ENCODE measurements at regions not wholly inside any gene's neighbourhood (a gene's known extent, or its start where the extent isn't known, plus 50 kb on each side); places are given as distances from the start of the nearest gene placed in this dataset.

DNA sequence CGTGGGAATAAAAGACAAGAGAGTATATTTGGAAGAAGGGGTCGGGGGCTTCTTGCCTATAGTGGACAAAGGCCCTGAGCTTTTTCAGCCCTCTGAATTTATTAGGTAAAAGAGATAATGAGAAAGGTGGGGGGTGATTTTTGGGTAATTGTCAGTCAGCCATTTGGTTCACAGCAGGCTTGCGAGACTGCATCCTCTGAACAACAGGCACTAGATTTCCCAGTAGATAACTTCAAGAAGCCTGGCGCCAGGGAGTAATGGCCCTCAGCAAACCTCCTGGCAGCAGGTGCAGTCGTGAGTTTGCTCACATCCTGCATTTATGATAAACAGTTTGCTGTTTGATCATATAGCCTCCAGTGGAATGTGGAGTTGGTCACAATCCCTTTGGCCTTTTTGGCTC is 609.0 kb downstream of the DHX35 start:
- Histone ChIP-seq H2BK120ac (ENCODE audit: low read depth, low read length) (no peak overlapping the region), H2AK5ac (ENCODE audit: low read depth, low read length) (no peak overlapping the region), H3K27me3 (ENCODE audit: control insufficient read depth in 3 of 3, insufficient read depth in 3 of 3, low read depth in 1 of 3, low read length in 3 of 3) (no peaks in the 10 kb centered on the region), H4K91ac (ENCODE audit: low read depth, low read length, poor library complexity) (no peak overlapping the region), H3K9ac (ENCODE audit: low read depth, low read length, poor library complexity) (no peak overlapping the region), H2BK5ac (ENCODE audit: low read length) (no peak overlapping the region), H2AFZ (ENCODE audit: low read length) (no peak overlapping the region), H3K23ac (ENCODE audit: low read depth, low read length, poor library complexity) (no peak overlapping the region), H3K4ac (ENCODE audit: low read length) (no peak overlapping the region), H3K9me3 (replicated peaks in 1 of 2; ENCODE audit: control insufficient read depth in 2 of 2, insufficient read depth in 1 of 2, low read depth in 1 of 2, low read length in 2 of 2) (no peaks in the 10 kb centered on the region), H3K36me3 (replicated peaks in 1 of 2; ENCODE audit: control insufficient read depth in 2 of 2, insufficient read depth in 2 of 2, low read length in 2 of 2) (no peaks in the 10 kb centered on the region), H3K4me3 (ENCODE audit: low read length in 2 of 2) (no peak overlapping the region), H3K14ac (ENCODE audit: low read length) (no peak overlapping the region), H3K18ac (ENCODE audit: low read length) (no peak overlapping the region), H4K8ac (ENCODE audit: low read depth, low read length) (no peak overlapping the region), H3K79me1 (ENCODE audit: low read depth, low read length) (no peaks in the 10 kb centered on the region), H2BK15ac (ENCODE audit: low read length) (no peak overlapping the region), H2BK12ac (ENCODE audit: low read length) (no peak overlapping the region), H3K4me1 (ENCODE audit: control insufficient read depth in 2 of 2, insufficient read depth in 1 of 2, low read depth in 1 of 2, low read length in 2 of 2) (no peaks in the 10 kb centered on the region), H3K4me2 (ENCODE audit: insufficient read depth, low read length, poor library complexity, severe bottlenecking) (no peak overlapping the region), H3K27ac (replicated peaks; ENCODE audit: low read length) (no peak overlapping the region)
- no peak for DNase-seq (ENCODE audit: low spot score)
- WGBS, 2 donors (ENCODE audit: extremely low coverage in 2 of 2, insufficient read length in 2 of 2, insufficient replicate concordance in 1 of 2) = no CpG with 5 or more reads among the region's 5 CpGs

DNA sequence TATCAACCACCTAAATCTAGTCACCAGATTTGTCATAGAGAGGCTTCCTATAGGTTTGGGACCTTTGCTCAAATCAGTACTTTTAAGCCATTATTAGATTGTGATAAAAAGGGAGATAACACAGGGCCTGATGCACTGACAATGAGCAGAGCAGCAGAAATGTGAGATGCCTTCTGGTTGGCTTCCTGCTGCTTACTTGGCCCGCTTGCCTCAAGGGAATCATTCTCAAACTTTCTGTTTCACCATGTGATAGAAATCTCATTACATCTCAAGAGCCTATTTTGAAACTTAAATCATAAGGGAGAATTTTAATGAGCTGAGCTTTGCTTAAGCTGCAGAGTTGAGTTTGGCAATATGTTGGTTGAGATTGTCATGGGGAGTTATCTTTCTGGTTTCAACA is 606.0 kb downstream of the DHX35 start:
- Histone ChIP-seq H3K4me1 (ENCODE audit: control insufficient read depth in 2 of 2, insufficient read depth in 1 of 2, low read depth in 1 of 2, low read length in 2 of 2) (no peaks in the 10 kb centered on the region), H2BK5ac (ENCODE audit: low read length) (no peak overlapping the region), H3K27ac (replicated peaks; ENCODE audit: low read length) (no peak overlapping the region), H3K4ac (ENCODE audit: low read length) (no peak overlapping the region), H3K18ac (ENCODE audit: low read length) (no peak overlapping the region), H3K9me3 (replicated peaks in 1 of 2; ENCODE audit: control insufficient read depth in 2 of 2, insufficient read depth in 1 of 2, low read depth in 1 of 2, low read length in 2 of 2) (no peaks in the 10 kb centered on the region), H2BK15ac (ENCODE audit: low read length) (no peak overlapping the region), H3K14ac (ENCODE audit: low read length) (no peak overlapping the region), H3K36me3 (replicated peaks in 1 of 2; ENCODE audit: control insufficient read depth in 2 of 2, insufficient read depth in 2 of 2, low read length in 2 of 2) (no peaks in the 10 kb centered on the region), H4K8ac (ENCODE audit: low read depth, low read length) (no peak overlapping the region), H2BK120ac (ENCODE audit: low read depth, low read length) (no peak overlapping the region), H3K4me3 (ENCODE audit: low read length in 2 of 2) (no peak overlapping the region), H3K4me2 (ENCODE audit: insufficient read depth, low read length, poor library complexity, severe bottlenecking) (no peak overlapping the region), H3K9ac (ENCODE audit: low read depth, low read length, poor library complexity) (no peak overlapping the region), H2AFZ (ENCODE audit: low read length) (no peak overlapping the region), H3K23ac (ENCODE audit: low read depth, low read length, poor library complexity) (no peak overlapping the region), H2AK5ac (ENCODE audit: low read depth, low read length) (no peak overlapping the region), H3K79me1 (ENCODE audit: low read depth, low read length) (no peaks in the 10 kb centered on the region), H4K91ac (ENCODE audit: low read depth, low read length, poor library complexity) (no peak overlapping the region), H3K27me3 (ENCODE audit: control insufficient read depth in 3 of 3, insufficient read depth in 3 of 3, low read depth in 1 of 3, low read length in 3 of 3) (no peaks in the 10 kb centered on the region), H2BK12ac (ENCODE audit: low read length) (no peak overlapping the region)
- DNase-seq (ENCODE audit: low spot score) = no peak
- no CpG with 5 or more reads among the region's 1 CpG for WGBS, 2 donors (ENCODE audit: extremely low coverage in 2 of 2, insufficient read length in 2 of 2, insufficient replicate concordance in 1 of 2)

DNA sequence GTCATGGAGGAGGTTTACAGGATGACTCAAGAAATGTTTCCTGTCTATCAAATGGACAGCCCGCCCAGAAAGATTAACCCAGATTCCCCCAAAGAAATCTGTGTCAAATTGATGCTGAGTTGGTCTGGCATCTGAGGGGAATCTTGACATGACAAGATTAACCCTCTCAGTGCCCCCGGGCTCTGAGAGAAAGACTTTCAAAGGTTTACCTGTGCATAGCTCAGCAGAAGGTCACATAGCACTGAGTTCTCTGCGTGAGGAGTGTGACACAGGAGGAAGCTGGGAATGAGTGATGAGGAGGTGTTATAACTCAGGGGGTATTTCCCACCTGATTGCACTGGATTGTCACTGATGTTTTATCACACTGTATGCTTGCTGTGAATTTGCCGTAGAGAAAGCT is 601.2 kb downstream of the DHX35 start:
- Histone ChIP-seq H3K79me1 (ENCODE audit: low read depth, low read length) (no peaks in the 10 kb centered on the region), H3K9me3 (replicated peaks in 1 of 2; ENCODE audit: control insufficient read depth in 2 of 2, insufficient read depth in 1 of 2, low read depth in 1 of 2, low read length in 2 of 2) (no peaks in the 10 kb centered on the region), H3K36me3 (replicated peaks in 1 of 2; ENCODE audit: control insufficient read depth in 2 of 2, insufficient read depth in 2 of 2, low read length in 2 of 2) (no peaks in the 10 kb centered on the region), H3K4me3 (ENCODE audit: low read length in 2 of 2) (no peak overlapping the region), H3K23ac (ENCODE audit: low read depth, low read length, poor library complexity) (no peak overlapping the region), H2BK12ac (ENCODE audit: low read length) (no peak overlapping the region), H3K4ac (ENCODE audit: low read length) (no peak overlapping the region), H3K27ac (replicated peaks; ENCODE audit: low read length) (no peak overlapping the region), H2AFZ (ENCODE audit: low read length) (no peak overlapping the region), H2BK5ac (ENCODE audit: low read length) (no peak overlapping the region), H2BK15ac (ENCODE audit: low read length) (no peak overlapping the region), H3K27me3 (ENCODE audit: control insufficient read depth in 3 of 3, insufficient read depth in 3 of 3, low read depth in 1 of 3, low read length in 3 of 3) (no peaks in the 10 kb centered on the region), H3K4me2 (ENCODE audit: insufficient read depth, low read length, poor library complexity, severe bottlenecking) (no peak overlapping the region), H3K14ac (ENCODE audit: low read length) (no peak overlapping the region), H2BK120ac (ENCODE audit: low read depth, low read length) (no peak overlapping the region), H2AK5ac (ENCODE audit: low read depth, low read length) (no peak overlapping the region), H4K91ac (ENCODE audit: low read depth, low read length, poor library complexity) (no peak overlapping the region), H4K8ac (ENCODE audit: low read depth, low read length) (no peak overlapping the region), H3K4me1 (ENCODE audit: control insufficient read depth in 2 of 2, insufficient read depth in 1 of 2, low read depth in 1 of 2, low read length in 2 of 2) (no peaks in the 10 kb centered on the region), H3K18ac (ENCODE audit: low read length) (no peak overlapping the region), H3K9ac (ENCODE audit: low read depth, low read length, poor library complexity) (no peak overlapping the region)
- no CpG with 5 or more reads among the region's 4 CpGs for WGBS, 2 donors (ENCODE audit: extremely low coverage in 2 of 2, insufficient read length in 2 of 2, insufficient replicate concordance in 1 of 2)
- no peak for DNase-seq (ENCODE audit: low spot score)

DNA sequence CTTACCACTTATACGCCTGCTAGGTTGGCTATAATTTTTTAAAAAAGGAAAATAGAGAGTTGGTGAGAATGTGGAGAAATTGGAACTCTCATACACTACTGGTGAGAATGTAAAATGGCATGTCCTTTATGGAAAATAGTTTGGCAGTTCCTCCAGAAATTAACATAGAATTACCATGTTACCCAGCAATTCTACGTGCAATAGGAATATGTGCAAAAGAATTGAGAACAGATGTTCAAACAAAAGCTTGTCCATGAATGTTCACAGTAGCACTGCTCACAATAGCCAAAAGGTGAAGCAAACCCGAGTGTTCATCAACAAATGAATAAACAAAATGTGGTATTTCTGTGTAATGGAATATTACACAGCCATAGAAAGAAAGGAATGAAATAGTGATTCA is 592.2 kb downstream of the DHX35 start:
- H3K27ac ChIP-seq (replicated peaks; ENCODE audit: low read length) = no peak overlapping the region
- H2AK5ac ChIP-seq (ENCODE audit: low read depth, low read length) = no peak overlapping the region
- H3K9me3 ChIP-seq (replicated peaks in 1 of 2; ENCODE audit: control insufficient read depth in 2 of 2, insufficient read depth in 1 of 2, low read depth in 1 of 2, low read length in 2 of 2) = no peaks in the 10 kb centered on the region
- no peak overlapping the region for H2BK12ac ChIP-seq (ENCODE audit: low read length)
- H3K9ac ChIP-seq (ENCODE audit: low read depth, low read length, poor library complexity) = no peak overlapping the region
- no peak overlapping the region for H2BK15ac ChIP-seq (ENCODE audit: low read length)
- no peak overlapping the region for H2BK120ac ChIP-seq (ENCODE audit: low read depth, low read length)
- no peaks in the 10 kb centered on the region for H3K27me3 ChIP-seq (ENCODE audit: control insufficient read depth in 3 of 3, insufficient read depth in 3 of 3, low read depth in 1 of 3, low read length in 3 of 3)
- H3K18ac ChIP-seq (ENCODE audit: low read length) = no peak overlapping the region
- no peak overlapping the region for H4K8ac ChIP-seq (ENCODE audit: low read depth, low read length)
- no CpG with 5 or more reads among the region's 3 CpGs for WGBS, 2 donors (ENCODE audit: extremely low coverage in 2 of 2, insufficient read length in 2 of 2, insufficient replicate concordance in 1 of 2)
- H3K79me1 ChIP-seq (ENCODE audit: low read depth, low read length) = no peaks in the 10 kb centered on the region
- no peak overlapping the region for H4K91ac ChIP-seq (ENCODE audit: low read depth, low read length, poor library complexity)
- H3K4me2 ChIP-seq (ENCODE audit: insufficient read depth, low read length, poor library complexity, severe bottlenecking) = no peak overlapping the region
- no peak overlapping the region for H3K23ac ChIP-seq (ENCODE audit: low read depth, low read length, poor library complexity)
- no peak overlapping the region for H3K4me3 ChIP-seq (ENCODE audit: low read length in 2 of 2)
- H2AFZ ChIP-seq (ENCODE audit: low read length) = no peak overlapping the region
- no peaks in the 10 kb centered on the region for H3K4me1 ChIP-seq (ENCODE audit: control insufficient read depth in 2 of 2, insufficient read depth in 1 of 2, low read depth in 1 of 2, low read length in 2 of 2)
- DNase-seq (ENCODE audit: low spot score) = no peak
- no peak overlapping the region for H3K14ac ChIP-seq (ENCODE audit: low read length)
- H3K36me3 ChIP-seq (replicated peaks in 1 of 2; ENCODE audit: control insufficient read depth in 2 of 2, insufficient read depth in 2 of 2, low read length in 2 of 2) = no peaks in the 10 kb centered on the region
- no peak overlapping the region for H3K4ac ChIP-seq (ENCODE audit: low read length)
- H2BK5ac ChIP-seq (ENCODE audit: low read length) = no peak overlapping the region

Data from neuronal stem cell (in vitro differentiated cells).